Fibroblast of peridontal ligament (primary cell): ENCODE measurements at regions not wholly inside any gene's neighbourhood (a gene's known extent, or its start where the extent isn't known, plus 50 kb on each side); places are given as distances from the start of the nearest gene placed in this dataset.
"Not testable (repeated sequence)": the region's sequence is repeated elsewhere in the genome, so short reads cannot be mapped to it uniquely, and the experiment has no call there.

ENCODE experiments used
- DNase-seq: peaks from one replicate; pipeline ENCODE4 v3.0.0-alpha.2; 2010; ENCODE audit errors: extremely low read depth

- not testable (repeated sequence) for DNase-seq
Observed at GRCh38 chr2:89221474-89221873, 530.0 kb downstream of the RPIA start.

GRCh38 chr2:89222063-89222732, 530.7 kb downstream of the RPIA start:
- not testable (repeated sequence) for DNase-seq

- DNase-seq, result not testable (repeated sequence)
Observed at GRCh38 chr2:89224803-89225202, 533.3 kb downstream of the RPIA start.

GRCh38 chr2:89229979-89230378, 538.5 kb downstream of the RPIA start:
- DNase-seq, result not testable (repeated sequence)

- not testable (repeated sequence) for DNase-seq
Observed at GRCh38 chr2:89231241-89231640, 539.8 kb downstream of the RPIA start.

- not testable (repeated sequence) for DNase-seq
Observed at GRCh38 chr2:89233931-89234330, 542.5 kb downstream of the RPIA start.

GRCh38 chr2:89234818-89235466, 543.5 kb downstream of the RPIA start:
- DNase-seq, result not testable (repeated sequence)

- not testable (repeated sequence) for DNase-seq
Observed at GRCh38 chr2:89236832-89237450, 545.5 kb downstream of the RPIA start.

GRCh38 chr2:89237783-89238182, 546.3 kb downstream of the RPIA start:
- DNase-seq, result not testable (repeated sequence)

- not testable (repeated sequence) for DNase-seq
Observed at GRCh38 chr2:89243114-89243700, 551.7 kb downstream of the RPIA start.

- DNase-seq, result not testable (repeated sequence)
Observed at GRCh38 chr2:89244407-89244806, 552.9 kb downstream of the RPIA start.

- not testable (repeated sequence) for DNase-seq
Observed at GRCh38 chr2:89245478-89245877, 554.0 kb downstream of the RPIA start.

GRCh38 chr2:89246027-89246426, 554.6 kb downstream of the RPIA start:
- DNase-seq, result peak; percentile 8

GRCh38 chr2:89246620-89247019, 555.1 kb downstream of the RPIA start:
- DNase-seq, result peak; percentile 80

- DNase-seq, result not testable (repeated sequence)
Observed at GRCh38 chr2:89255013-89255412, 563.5 kb downstream of the RPIA start.

GRCh38 chr2:89273443-89273842, 582.0 kb downstream of the RPIA start:
- not testable (repeated sequence) for DNase-seq

GRCh38 chr2:89280536-89280935, 589.1 kb downstream of the RPIA start:
- DNase-seq, result not testable (repeated sequence)

GRCh38 chr2:89286448-89287080, 595.1 kb downstream of the RPIA start:
- DNase-seq, result not testable (repeated sequence)

- DNase-seq, result not testable (repeated sequence)
Observed at GRCh38 chr2:89287084-89287483, 595.6 kb downstream of the RPIA start.

- DNase-seq, result not testable (repeated sequence)
Observed at GRCh38 chr2:89291717-89292298, 600.3 kb downstream of the RPIA start.

- DNase-seq, result not testable (repeated sequence)
Observed at GRCh38 chr2:89293399-89293798, 601.9 kb downstream of the RPIA start.
